ENCODE measurements at regions not wholly inside any gene's neighbourhood (a gene's known extent, or its start where the extent isn't known, plus 50 kb on each side); places are given as distances from the start of the nearest gene placed in this dataset.

- no peaks in the 10 kb centered on the region for H3K79me2 ChIP-seq (ENCODE audit: insufficient read depth, low read length)
- no peak overlapping the region for H3K9ac ChIP-seq (ENCODE audit: low read length)
- no peaks in the 10 kb centered on the region for H3K27me3 ChIP-seq (ENCODE audit: insufficient read depth, low read length)
- no peaks in the 10 kb centered on the region for H3K9me2 ChIP-seq (ENCODE audit: low read depth, low read length)
- H4K20me1 ChIP-seq (ENCODE audit: insufficient read depth, low read length): no peaks in the 10 kb centered on the region
- H3K4me2 ChIP-seq (ENCODE audit: low read length): no peak overlapping the region
- no peaks in the 10 kb centered on the region for H3K36me3 ChIP-seq (ENCODE audit: insufficient read depth, low read length)
- no peak overlapping the region for H3K27ac ChIP-seq (ENCODE audit: low read depth, low read length, poor library complexity, severe bottlenecking)
- H3K9me3 ChIP-seq (ENCODE audit: low read length): no peaks in the 10 kb centered on the region
- no peaks in the 10 kb centered on the region for H3F3A ChIP-seq (ENCODE audit: insufficient read depth, low read length)
- TF ChIP-seq EZH2 (IDR thresholded peaks at IDR 0.05; ENCODE audit: borderline replicate concordance, low read length): no peak
- TF ChIP-seq CTCF (IDR thresholded peaks at IDR 0.05; ENCODE audit: low read length): no peak
- no peak overlapping the region for H3K4me3 ChIP-seq (ENCODE audit: low read depth, low read length, poor library complexity, severe bottlenecking)
- no peak overlapping the region for H2AFZ ChIP-seq (ENCODE audit: low read length)
- no peaks in the 10 kb centered on the region for H3K4me1 ChIP-seq (ENCODE audit: insufficient read depth, low read length, severe bottlenecking)
Observed at GRCh38 chrX:6701085-6701484, 166.2 kb upstream of the VCX3A start.

- Histone ChIP-seq H2AFZ (ENCODE audit: low read length) (no peak overlapping the region), H3K9me3 (ENCODE audit: low read length) (no peaks in the 10 kb centered on the region), H3K9me2 (ENCODE audit: low read depth, low read length) (no peaks in the 10 kb centered on the region), H3K27me3 (ENCODE audit: insufficient read depth, low read length) (no peaks in the 10 kb centered on the region), H3K4me3 (ENCODE audit: low read depth, low read length, poor library complexity, severe bottlenecking) (no peak overlapping the region), H3K36me3 (ENCODE audit: insufficient read depth, low read length) (no peaks in the 10 kb centered on the region), H3F3A (ENCODE audit: insufficient read depth, low read length) (no peaks in the 10 kb centered on the region), H3K79me2 (ENCODE audit: insufficient read depth, low read length) (no peaks in the 10 kb centered on the region), H3K27ac (ENCODE audit: low read depth, low read length, poor library complexity, severe bottlenecking) (no peak overlapping the region), H3K4me1 (ENCODE audit: insufficient read depth, low read length, severe bottlenecking) (no peaks in the 10 kb centered on the region), H4K20me1 (ENCODE audit: insufficient read depth, low read length) (no peaks in the 10 kb centered on the region), H3K9ac (ENCODE audit: low read length) (no peak overlapping the region), H3K4me2 (ENCODE audit: low read length) (no peak overlapping the region)
- TF ChIP-seq EZH2 (IDR thresholded peaks at IDR 0.05; ENCODE audit: borderline replicate concordance, low read length): no peak
- TF ChIP-seq CTCF (IDR thresholded peaks at IDR 0.05; ENCODE audit: low read length): no peak
Observed at GRCh38 chrX:6695717-6696116, 160.8 kb upstream of the VCX3A start.

GRCh38 chrX:6694977-6695376, 160.1 kb upstream of the VCX3A start:
- Histone ChIP-seq H4K20me1 (ENCODE audit: insufficient read depth, low read length) (no peaks in the 10 kb centered on the region), H3K4me2 (ENCODE audit: low read length) (no peak overlapping the region), H3K4me3 (ENCODE audit: low read depth, low read length, poor library complexity, severe bottlenecking) (no peak overlapping the region), H3F3A (ENCODE audit: insufficient read depth, low read length) (no peaks in the 10 kb centered on the region), H2AFZ (ENCODE audit: low read length) (no peak overlapping the region), H3K27me3 (ENCODE audit: insufficient read depth, low read length) (no peaks in the 10 kb centered on the region), H3K79me2 (ENCODE audit: insufficient read depth, low read length) (no peaks in the 10 kb centered on the region), H3K9me2 (ENCODE audit: low read depth, low read length) (no peaks in the 10 kb centered on the region), H3K9ac (ENCODE audit: low read length) (no peak overlapping the region), H3K4me1 (ENCODE audit: insufficient read depth, low read length, severe bottlenecking) (no peaks in the 10 kb centered on the region), H3K9me3 (ENCODE audit: low read length) (no peaks in the 10 kb centered on the region), H3K36me3 (ENCODE audit: insufficient read depth, low read length) (no peaks in the 10 kb centered on the region), H3K27ac (ENCODE audit: low read depth, low read length, poor library complexity, severe bottlenecking) (no peak overlapping the region)
- TF ChIP-seq CTCF (IDR thresholded peaks at IDR 0.05; ENCODE audit: low read length) (no peak), EZH2 (IDR thresholded peaks at IDR 0.05; ENCODE audit: borderline replicate concordance, low read length) (no peak)

Data from OCI-LY1 (cell line).